ENCODE measurements at regions not wholly inside any gene's neighbourhood (a gene's known extent, or its start where the extent isn't known, plus 50 kb on each side); places are given as distances from the start of the nearest gene placed in this dataset.

- no peak overlapping the region for H3K4me3 ChIP-seq (replicated peaks in 1 of 2; ENCODE audit: low read depth in 2 of 2, low read length in 2 of 2)
- peak in 1 of 2 donors; percentile 62 for DNase-seq (ENCODE audit: low read depth in 2 of 2)
- TF ChIP-seq CTCF (IDR thresholded peaks at IDR 0.05; ENCODE audit: low read depth, low read length) = no peak
Measured at GRCh38 chr6:71072508-71072907, 115.6 kb upstream of the B3GAT2 start.

GRCh38 chr6:71077655-71078054 lies 120.8 kb upstream of the B3GAT2 start:
- no peak for DNase-seq (ENCODE audit: low read depth in 2 of 2)
- H3K4me3 ChIP-seq (replicated peaks in 1 of 2; ENCODE audit: low read depth in 2 of 2, low read length in 2 of 2) = no peak overlapping the region
- TF ChIP-seq CTCF (IDR thresholded peaks at IDR 0.05; ENCODE audit: low read depth, low read length) = no peak

GRCh38 chr6:71079677-71080076 lies 122.8 kb upstream of the B3GAT2 start:
- DNase-seq (ENCODE audit: low read depth in 2 of 2) = peak; percentile 8 to 67
- no peak for TF ChIP-seq CTCF (IDR thresholded peaks at IDR 0.05; ENCODE audit: low read depth, low read length)
- no peak overlapping the region for H3K4me3 ChIP-seq (replicated peaks in 1 of 2; ENCODE audit: low read depth in 2 of 2, low read length in 2 of 2)

- TF ChIP-seq CTCF (IDR thresholded peaks at IDR 0.05; ENCODE audit: low read depth, low read length) = no peak
- H3K4me3 ChIP-seq (replicated peaks in 1 of 2; ENCODE audit: low read depth in 2 of 2, low read length in 2 of 2) = no peak overlapping the region
- DNase-seq (ENCODE audit: low read depth in 2 of 2) = no peak
Measured at GRCh38 chr6:71080133-71080532, 123.3 kb upstream of the B3GAT2 start.

GRCh38 chr6:71080826-71081225 lies 124.0 kb upstream of the B3GAT2 start:
- no peak overlapping the region for H3K4me3 ChIP-seq (replicated peaks in 1 of 2; ENCODE audit: low read depth in 2 of 2, low read length in 2 of 2)
- TF ChIP-seq CTCF (IDR thresholded peaks at IDR 0.05; ENCODE audit: low read depth, low read length) = no peak
- DNase-seq (ENCODE audit: low read depth in 2 of 2) = peak; percentile 45 to 74

GRCh38 chr6:71082033-71082650 lies 125.3 kb upstream of the B3GAT2 start:
- DNase-seq (ENCODE audit: low read depth in 2 of 2) = peak; percentile 21 to 52
- peak overlapping the region in 1 of 2 donors; percentile 11 for H3K4me3 ChIP-seq (replicated peaks in 1 of 2; ENCODE audit: low read depth in 2 of 2, low read length in 2 of 2)
- TF ChIP-seq CTCF (IDR thresholded peaks at IDR 0.05; ENCODE audit: low read depth, low read length) = no peak

- DNase-seq (ENCODE audit: low read depth in 2 of 2) = peak; percentile 17 to 18
- no peak for TF ChIP-seq CTCF (IDR thresholded peaks at IDR 0.05; ENCODE audit: low read depth, low read length)
- no peak overlapping the region for H3K4me3 ChIP-seq (replicated peaks in 1 of 2; ENCODE audit: low read depth in 2 of 2, low read length in 2 of 2)
Measured at GRCh38 chr6:71083308-71083820, 126.5 kb upstream of the B3GAT2 start.
